Uterus (tissue), 2 donors: ENCODE measurements at regions not wholly inside any gene's neighbourhood (a gene's known extent, or its start where the extent isn't known, plus 50 kb on each side); places are given as distances from the start of the nearest gene placed in this dataset.

Experiments used
- POLR2A ChIP-seq, 2 donors: fragments of 450-650 bp; IDR thresholded peaks; one replicate each; pipeline ENCODE4 v1.6.1; 2016; ENCODE audit warnings: antibody characterized with exemption in 2 of 2, mild to moderate bottlenecking in 1 of 2, moderate library complexity in 1 of 2
- TF ChIP-seq, protein P1 (sequence below), 4 experiments: fragments of 200-600 bp in 2 of 4; fragments of 450-650 bp in 2 of 4; sonication (generic) in 2 of 4; IDR thresholded peaks; one replicate each; pipeline ENCODE4 v1.5.1; 2016 to 2019; ENCODE audit warnings: antibody characterized with exemption in 4 of 4, mild to moderate bottlenecking in 2 of 4, moderate library complexity in 1 of 4

- TF ChIP-seq POLR2A (IDR thresholded peaks at IDR 0.05), result no peak
- TF ChIP-seq, protein P1, sequence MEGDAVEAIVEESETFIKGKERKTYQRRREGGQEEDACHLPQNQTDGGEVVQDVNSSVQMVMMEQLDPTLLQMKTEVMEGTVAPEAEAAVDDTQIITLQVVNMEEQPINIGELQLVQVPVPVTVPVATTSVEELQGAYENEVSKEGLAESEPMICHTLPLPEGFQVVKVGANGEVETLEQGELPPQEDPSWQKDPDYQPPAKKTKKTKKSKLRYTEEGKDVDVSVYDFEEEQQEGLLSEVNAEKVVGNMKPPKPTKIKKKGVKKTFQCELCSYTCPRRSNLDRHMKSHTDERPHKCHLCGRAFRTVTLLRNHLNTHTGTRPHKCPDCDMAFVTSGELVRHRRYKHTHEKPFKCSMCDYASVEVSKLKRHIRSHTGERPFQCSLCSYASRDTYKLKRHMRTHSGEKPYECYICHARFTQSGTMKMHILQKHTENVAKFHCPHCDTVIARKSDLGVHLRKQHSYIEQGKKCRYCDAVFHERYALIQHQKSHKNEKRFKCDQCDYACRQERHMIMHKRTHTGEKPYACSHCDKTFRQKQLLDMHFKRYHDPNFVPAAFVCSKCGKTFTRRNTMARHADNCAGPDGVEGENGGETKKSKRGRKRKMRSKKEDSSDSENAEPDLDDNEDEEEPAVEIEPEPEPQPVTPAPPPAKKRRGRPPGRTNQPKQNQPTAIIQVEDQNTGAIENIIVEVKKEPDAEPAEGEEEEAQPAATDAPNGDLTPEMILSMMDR (IDR thresholded peaks at IDR 0.05), result no peak
Measured at GRCh38 chr2:236794176-236794957, 224.7 kb downstream of the ACKR3 start.
